GM18909 (cell line): ENCODE measurements at regions not wholly inside any gene's neighbourhood (a gene's known extent, or its start where the extent isn't known, plus 50 kb on each side); places are given as distances from the start of the nearest gene placed in this dataset.
"Not testable (repeated sequence)": the region's sequence is repeated elsewhere in the genome, so short reads cannot be mapped to it uniquely, and the experiment has no call there.

Source experiments
- ATAC-seq: cut with Tn5 transposase; IDR thresholded peaks from one replicate; pipeline ENCODE4 v1.9.1; 2021; ENCODE audit warnings: mild to moderate bottlenecking; ENCODE audit not compliant: unreplicated experiment, poor library complexity

GRCh38 chr10:131575877-131576276 is 264.4 kb upstream of the TCERG1L start:
- ATAC-seq: no peak

GRCh38 chr10:131576341-131577177 is 265.0 kb upstream of the TCERG1L start:
- no peak for ATAC-seq

GRCh38 chr10:131577178-131577555 is 265.6 kb upstream of the TCERG1L start:
- ATAC-seq: no peak

DNA sequence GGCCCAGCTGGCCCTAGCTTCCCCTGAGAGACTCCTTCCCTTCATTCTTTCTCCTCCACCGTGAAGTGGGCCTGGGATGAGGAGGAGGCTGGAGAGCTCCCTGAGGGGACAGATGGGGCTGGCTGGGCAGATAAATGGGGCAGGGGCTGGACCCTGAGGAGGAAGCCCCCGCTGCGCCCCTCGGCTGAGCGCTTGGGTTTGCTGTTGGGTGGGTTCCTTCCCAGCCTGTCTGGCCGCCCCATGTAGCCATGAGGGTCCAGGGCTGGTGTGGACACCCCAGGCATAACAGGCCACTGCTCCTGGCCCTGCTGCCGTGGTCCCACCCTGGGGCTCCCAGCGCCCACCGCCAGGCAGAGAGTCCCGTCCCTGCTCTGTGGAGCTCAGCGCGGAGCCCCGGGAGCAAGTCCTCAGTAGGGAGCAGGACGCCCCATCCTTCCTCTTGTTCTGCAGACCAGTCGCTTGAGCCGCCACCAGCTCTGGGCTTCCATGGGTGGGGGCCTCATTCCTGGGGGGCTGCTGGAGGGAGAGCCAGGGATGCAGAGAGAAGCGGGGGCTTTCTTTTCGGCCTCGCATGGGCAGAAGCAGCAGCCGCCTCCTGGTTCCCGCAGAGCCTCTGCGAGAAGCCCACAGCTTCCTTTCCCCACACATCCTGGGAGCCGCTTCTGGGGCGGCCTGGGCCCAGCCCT is 266.4 kb upstream of the TCERG1L start:
- ATAC-seq: no peak

- no peak for ATAC-seq
Observed at GRCh38 chr10:131578472-131578970, 267.0 kb upstream of the TCERG1L start.

GRCh38 chr10:131579251-131580071 is 267.9 kb upstream of the TCERG1L start:
- no peak for ATAC-seq

- ATAC-seq: no peak
Observed at GRCh38 chr10:131580076-131580652, 268.6 kb upstream of the TCERG1L start.

- ATAC-seq: no peak
Observed at GRCh38 chr10:131580674-131581073, 269.2 kb upstream of the TCERG1L start.

DNA sequence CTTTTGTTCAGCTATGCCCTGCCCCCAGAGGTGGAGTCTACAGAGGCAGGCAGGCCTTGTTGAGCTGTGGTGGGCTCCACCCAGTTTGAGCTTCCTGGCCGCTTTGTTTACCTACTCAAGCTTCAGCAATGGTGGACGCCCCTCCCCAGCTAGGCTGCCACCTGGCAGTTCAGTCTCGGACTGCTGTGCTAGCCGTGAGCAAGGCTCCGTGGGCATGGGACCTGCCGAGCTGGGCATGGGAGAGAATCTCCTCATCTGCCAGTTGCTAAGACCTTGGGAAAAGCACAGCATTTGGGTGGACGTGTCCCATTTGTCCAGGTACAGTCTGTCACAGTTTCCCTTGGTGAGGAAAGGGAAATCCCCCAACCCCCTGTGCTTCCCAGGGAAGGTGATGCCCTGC is 270.0 kb upstream of the TCERG1L start:
- not testable (repeated sequence) for ATAC-seq

DNA sequence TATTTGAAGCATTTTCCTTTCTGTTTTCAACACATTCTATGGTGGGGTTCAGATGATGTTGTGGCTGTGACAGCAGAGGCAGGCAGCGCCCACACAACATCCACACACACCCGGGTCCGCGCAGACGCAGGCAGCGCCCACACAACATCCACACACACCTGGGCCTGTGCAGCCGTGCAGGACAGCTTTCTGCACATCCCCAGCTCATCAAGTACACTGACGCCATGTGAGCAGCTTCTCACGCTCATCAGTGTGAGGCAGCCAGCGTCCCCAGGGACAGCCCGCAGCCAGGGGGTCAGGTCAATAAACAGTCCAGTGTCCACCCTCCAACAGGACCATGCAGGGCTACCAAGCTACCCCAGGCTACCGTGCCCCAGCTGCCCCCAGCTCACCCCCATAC is 272.8 kb upstream of the TCERG1L start:
- ATAC-seq: no peak

DNA sequence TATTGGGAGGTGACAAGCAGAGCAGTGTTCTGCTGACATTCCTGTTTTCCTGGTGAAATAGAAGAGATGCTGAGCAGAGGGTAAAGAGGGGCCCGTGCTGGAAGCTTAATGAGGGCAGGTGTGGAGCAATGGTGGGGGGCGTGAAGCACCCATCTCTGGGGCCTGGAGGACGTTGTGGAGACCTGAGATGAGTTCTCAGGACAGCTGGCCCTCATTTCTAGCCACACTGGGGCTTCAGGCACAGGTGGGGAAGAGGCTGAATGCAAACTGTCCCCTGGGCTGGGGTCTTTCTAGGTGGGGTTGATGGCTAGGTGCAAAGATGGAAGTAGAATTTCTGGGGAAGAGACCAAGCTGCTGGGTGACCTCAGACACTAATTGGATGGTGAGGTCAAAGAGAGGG is 274.2 kb upstream of the TCERG1L start:
- no peak for ATAC-seq

DNA sequence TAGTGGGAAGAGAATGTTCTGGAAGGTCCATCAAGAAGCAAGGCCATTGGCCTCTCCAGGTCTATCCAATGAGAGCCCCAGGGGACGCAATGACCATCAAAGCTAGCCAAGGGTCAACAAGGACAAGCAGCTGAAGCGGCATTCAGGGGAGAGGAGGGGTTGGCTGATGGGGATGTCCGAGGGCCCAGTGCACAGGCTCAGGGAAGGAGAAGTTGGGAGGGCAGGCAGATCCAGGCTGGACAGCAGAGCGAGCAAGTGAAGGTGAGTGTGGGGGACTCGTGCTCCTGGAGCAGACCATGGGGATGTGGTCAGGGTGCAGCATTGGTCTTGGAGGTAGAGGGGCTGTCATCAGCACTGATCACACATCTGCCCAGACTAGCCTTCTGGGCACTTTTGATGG is 275.4 kb upstream of the TCERG1L start:
- ATAC-seq: no peak

GRCh38 chr10:131587976-131588680 is 276.6 kb upstream of the TCERG1L start:
- no peak for ATAC-seq

- no peak for ATAC-seq
Observed at GRCh38 chr10:131588704-131589220, 277.2 kb upstream of the TCERG1L start.

DNA sequence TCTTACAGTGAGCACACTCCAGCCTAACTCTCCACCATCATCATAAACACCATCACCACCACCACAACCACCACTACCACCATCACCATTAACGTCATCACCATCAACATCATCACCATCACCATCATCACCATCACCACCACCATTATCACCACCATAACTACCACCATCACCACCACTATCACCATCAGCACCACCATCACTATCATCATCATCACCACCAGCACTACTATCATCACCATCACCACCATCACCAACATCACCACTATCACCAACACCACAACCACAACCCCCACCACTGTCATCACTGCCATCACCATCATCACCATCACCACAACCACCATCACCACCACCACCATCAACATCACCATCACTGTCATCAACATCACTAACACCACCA is 279.0 kb upstream of the TCERG1L start:
- ATAC-seq: no peak

DNA sequence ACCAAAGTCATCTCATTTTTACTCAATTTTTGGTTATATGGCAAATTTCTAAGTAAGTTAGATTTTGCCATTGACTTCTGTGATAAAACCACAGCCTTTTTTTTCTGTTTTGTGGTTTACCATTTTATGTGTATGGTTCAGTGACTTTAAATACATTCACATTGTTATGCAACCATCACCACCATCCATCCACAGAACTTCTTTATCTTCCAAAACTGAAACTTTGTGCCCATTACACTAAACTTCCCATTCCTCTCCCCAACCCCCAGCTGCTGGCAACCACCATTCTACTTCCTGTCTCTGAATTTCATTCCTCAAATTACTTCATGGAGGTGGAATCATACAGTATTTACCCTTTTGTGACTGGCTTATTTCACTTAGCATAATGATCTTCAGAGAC is 280.4 kb upstream of the TCERG1L start:
- ATAC-seq: no peak

DNA sequence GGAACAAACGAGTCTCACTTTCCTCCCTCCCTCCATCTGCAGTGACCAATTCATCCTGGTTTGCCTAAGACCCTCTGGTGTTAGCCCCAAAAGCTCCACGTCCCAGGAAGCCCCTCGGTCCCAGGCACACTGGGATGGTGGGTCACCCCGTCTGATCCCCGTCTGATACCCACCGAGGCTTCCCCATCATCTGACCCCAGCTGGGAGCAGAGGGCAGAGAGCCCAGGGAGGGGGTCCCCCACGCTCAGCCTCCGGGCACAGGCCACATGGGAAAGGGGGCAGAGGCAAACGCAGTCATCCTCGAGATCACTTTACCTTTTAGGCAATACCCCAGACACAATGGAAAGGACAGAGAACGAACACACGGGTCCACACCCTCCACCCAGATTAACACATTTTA is 291.6 kb upstream of the PPP2R2D start:
- no peak for ATAC-seq

DNA sequence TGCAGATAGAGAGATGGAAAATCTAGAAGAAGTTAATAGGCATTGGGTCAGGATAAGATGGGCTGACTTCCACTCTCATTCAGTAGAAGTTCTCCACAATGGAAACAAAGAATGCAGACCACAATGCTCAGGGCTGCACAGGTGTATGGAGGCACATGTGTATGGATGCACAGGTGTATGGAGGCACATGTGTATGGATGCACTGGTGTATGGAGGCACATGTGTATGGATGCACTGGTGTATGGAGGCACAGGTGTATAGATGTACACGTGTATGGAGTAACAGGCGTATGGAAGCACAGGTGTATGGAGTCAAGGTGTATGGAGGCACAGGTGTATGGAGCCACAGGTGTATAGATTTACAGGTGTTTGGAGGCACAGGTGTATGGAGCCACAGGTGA is 285.7 kb upstream of the PPP2R2D start:
- ATAC-seq: no peak

DNA sequence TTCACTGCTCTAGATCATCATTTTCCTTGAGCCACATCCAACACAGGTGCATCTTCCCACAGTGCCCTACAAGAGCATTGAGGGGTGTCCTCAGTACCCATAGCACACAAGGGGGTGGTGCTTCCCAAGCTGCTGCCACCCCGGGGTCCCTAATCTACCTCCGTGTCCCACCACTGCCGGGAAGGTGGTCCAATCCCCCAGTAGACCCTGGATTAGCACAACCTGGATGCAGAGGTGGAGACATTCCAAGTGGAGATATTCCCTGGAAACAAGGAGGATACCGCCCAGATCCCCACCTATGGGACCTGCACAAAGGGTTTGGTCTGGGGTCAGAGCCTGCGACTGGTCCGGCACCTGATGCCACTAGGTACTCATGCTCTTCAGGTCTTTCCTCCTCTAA is 284.8 kb upstream of the PPP2R2D start:
- no peak for ATAC-seq
